ENCODE measurements at regions not wholly inside any gene's neighbourhood (a gene's known extent, or its start where the extent isn't known, plus 50 kb on each side); places are given as distances from the start of the nearest gene placed in this dataset.

DNA sequence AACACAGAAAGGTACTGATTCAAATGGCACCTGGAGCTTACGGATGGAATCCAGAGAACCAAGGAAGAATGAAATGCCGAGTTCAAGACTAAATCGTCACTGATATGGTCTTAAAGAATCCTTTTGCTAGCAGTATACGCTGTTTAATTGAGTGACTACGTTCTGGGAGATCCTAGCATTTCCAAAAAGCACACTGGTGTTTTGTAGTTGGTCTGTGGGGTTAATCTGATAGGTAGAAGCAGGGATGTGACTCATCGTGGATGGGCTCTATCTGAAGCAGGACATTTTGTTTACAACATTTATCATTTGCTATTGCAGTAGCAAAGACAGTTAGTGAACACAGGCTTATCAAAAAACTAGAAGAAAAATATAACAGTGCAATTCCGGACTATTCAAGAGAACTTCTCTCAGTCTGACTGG lies 169.2 kb upstream of the HMGA2 start:
- TF ChIP-seq CTCF (conservative IDR thresholded peaks at IDR 0.05; ENCODE audit: low read depth, low read length) = no peak
- TF ChIP-seq EZH2 (IDR thresholded peaks at IDR 0.05; ENCODE audit: low read length, unreplicated experiment) = no peak
